Suprapubic skin (tissue), 4 donors: ENCODE measurements at regions not wholly inside any gene's neighbourhood (a gene's known extent, or its start where the extent isn't known, plus 50 kb on each side); places are given as distances from the start of the nearest gene placed in this dataset.
"Not testable (repeated sequence)": the region's sequence is repeated elsewhere in the genome, so short reads cannot be mapped to it uniquely, and the experiment has no call there.

Experiments
- DNase-seq, 2 donors: peaks; one replicate each; pipeline ENCODE4 v3.0.0-alpha.2; 2019; ENCODE audit warnings: low spot score in 2 of 2
- H3K27ac ChIP-seq: fragments of 200-600 bp; sonication (generic); one replicate; pipeline ENCODE4 v1.5.1; 2019
- H3K27me3 ChIP-seq: fragments of 200-600 bp; sonication (generic); one replicate; pipeline ENCODE4 v1.5.1; 2019
- H3K36me3 ChIP-seq: fragments of 200-600 bp; sonication (generic); one replicate; pipeline ENCODE4 v1.5.1; 2019
- H3K4me1 ChIP-seq: fragments of 200-600 bp; sonication (generic); one replicate; pipeline ENCODE4 v1.5.1; 2019
- H3K4me3 ChIP-seq: fragments of 200-600 bp; sonication (generic); one replicate; pipeline ENCODE4 v1.5.1; 2019; ENCODE audit warnings: mild to moderate bottlenecking
- H3K9me3 ChIP-seq: fragments of 200-600 bp; sonication (generic); one replicate; pipeline ENCODE4 v1.5.1; 2019
- CTCF ChIP-seq, 2 donors: fragments of 200-600 bp in 1 of 2; fragments of 450-650 bp in 1 of 2; sonication (generic) in 1 of 2; IDR thresholded peaks; one replicate each; pipeline ENCODE4 v1.5.1; 2016 to 2019; ENCODE audit warnings: antibody characterized with exemption in 2 of 2, mild to moderate bottlenecking in 1 of 2, moderate library complexity in 1 of 2
- EP300 ChIP-seq: sonication (generic); formaldehyde crosslinking; IDR thresholded peaks from one replicate; pipeline ENCODE4 v1.6.1; 2017; ENCODE audit warnings: antibody characterized with exemption
- POLR2A ChIP-seq, 2 donors: fragments of 450-650 bp; IDR thresholded peaks; one replicate each; pipeline ENCODE4 v1.6.1; 2017; ENCODE audit warnings: antibody characterized with exemption in 2 of 2, mild to moderate bottlenecking in 2 of 2, moderate library complexity in 2 of 2
- POLR2AphosphoS5 ChIP-seq, 3 donors: sonication (generic); formaldehyde crosslinking; IDR thresholded peaks; one replicate each; pipeline ENCODE4 v1.6.1; 2017; ENCODE audit warnings: antibody characterized with exemption in 3 of 3
- WGBS: methylation state at CpG from one replicate; pipeline ENCODE4 v1.1.5; 2018; 5-methylcytosine and 5-hydroxymethylcytosine counted together

- Histone ChIP-seq H3K27me3 (no peaks in the 10 kb centered on the region), H3K27ac (no peak overlapping the region), H3K9me3 (no peaks in the 10 kb centered on the region), H3K36me3 (no peaks in the 10 kb centered on the region), H3K4me3 (no peak overlapping the region), H3K4me1 (no peaks in the 10 kb centered on the region)
- no peak for TF ChIP-seq CTCF (IDR thresholded peaks at IDR 0.05)
- no peak for TF ChIP-seq EP300
- TF ChIP-seq POLR2AphosphoS5 (IDR thresholded peaks at IDR 0.05), result no peak
- no peak for TF ChIP-seq POLR2A (IDR thresholded peaks at IDR 0.05)
- no peak for DNase-seq
Observed at GRCh38 chr3:170670504-170670903, 84.6 kb upstream of the SLC7A14 start.

GRCh38 chr3:170662986-170663385 lies 77.1 kb upstream of the SLC7A14 start:
- H3K36me3 ChIP-seq, H3K27ac ChIP-seq, H3K4me1 ChIP-seq, H3K27me3 ChIP-seq, H3K4me3 ChIP-seq, H3K9me3 ChIP-seq, DNase-seq: not testable (repeated sequence)
- 97% methylated on average over 3 of the region's 3 CpGs for WGBS

- WGBS, result 57% methylated on average over 5 of the region's 5 CpGs
- no peak for DNase-seq
Observed at GRCh38 chr3:170660139-170660538, 74.3 kb upstream of the SLC7A14 start.

DNA sequence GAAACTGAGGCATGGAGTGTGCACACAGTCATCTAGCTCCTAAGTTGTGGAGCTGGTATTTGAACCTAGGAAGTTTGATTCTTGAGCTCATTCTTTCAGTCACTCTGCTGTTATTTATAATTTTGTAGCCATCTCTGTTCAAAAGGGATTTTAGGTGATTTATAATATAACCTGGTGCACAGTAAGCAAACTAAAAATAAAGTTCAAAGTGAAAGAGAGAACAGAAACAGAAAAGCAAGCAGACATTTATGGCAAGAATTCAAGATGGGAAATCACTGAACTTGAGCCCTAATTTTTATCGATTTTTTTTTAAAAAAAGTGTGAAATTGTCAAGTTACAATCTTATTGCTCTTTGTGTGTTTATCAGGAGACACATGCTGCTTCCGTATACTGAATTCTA lies 71.4 kb upstream of the SLC7A14 start:
- H3K27me3 ChIP-seq, result no peaks in the 10 kb centered on the region
- TF ChIP-seq EP300 (no peak), POLR2AphosphoS5 (IDR thresholded peaks at IDR 0.05) (no peak), POLR2A (IDR thresholded peaks at IDR 0.05) (no peak), CTCF (IDR thresholded peaks at IDR 0.05) (no peak)
- H3K4me1 ChIP-seq, result no peaks in the 10 kb centered on the region
- no peaks in the 10 kb centered on the region for H3K9me3 ChIP-seq
- no peak for DNase-seq
- no peak overlapping the region for H3K27ac ChIP-seq
- no peaks in the 10 kb centered on the region for H3K36me3 ChIP-seq
- 72% methylated on average over 2 of the region's 2 CpGs for WGBS
- H3K4me3 ChIP-seq, result no peak overlapping the region

More at GRCh38 chr3:170660139-170660538, 74.3 kb upstream of the SLC7A14 start:
- no peaks in the 10 kb centered on the region for H3K4me1 ChIP-seq
- H3K27me3 ChIP-seq, result no peaks in the 10 kb centered on the region
- no peaks in the 10 kb centered on the region for H3K36me3 ChIP-seq
- no peaks in the 10 kb centered on the region for H3K9me3 ChIP-seq
- no peak overlapping the region for H3K4me3 ChIP-seq
- no peak overlapping the region for H3K27ac ChIP-seq
- TF ChIP-seq CTCF (IDR thresholded peaks at IDR 0.05), result no peak
- no peak for TF ChIP-seq EP300
- no peak for TF ChIP-seq POLR2AphosphoS5 (IDR thresholded peaks at IDR 0.05)
- no peak for TF ChIP-seq POLR2A (IDR thresholded peaks at IDR 0.05)

DNA sequence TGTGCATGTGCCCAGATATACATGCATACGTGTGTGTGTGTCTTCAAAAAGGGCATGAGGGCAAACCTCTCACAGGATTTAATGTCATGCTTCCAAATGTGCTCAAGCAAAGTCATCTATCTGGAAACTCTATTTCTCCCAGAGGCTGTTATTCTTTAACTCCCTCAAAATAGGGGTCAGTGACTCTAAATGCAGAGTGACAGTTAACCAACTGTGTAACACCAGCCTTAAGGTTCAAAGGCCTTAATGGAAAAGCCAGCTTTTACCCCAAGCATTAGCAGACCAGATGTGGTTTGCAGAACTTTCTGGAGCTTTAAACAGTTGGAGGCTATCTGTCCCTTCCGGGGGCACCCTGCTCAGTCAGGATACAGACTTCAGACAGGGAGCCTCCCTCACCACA lies 70.4 kb upstream of the SLC7A14 start:
- 85% methylated on average over 2 of the region's 2 CpGs for WGBS
- TF ChIP-seq POLR2A (IDR thresholded peaks at IDR 0.05), result no peak

DNA sequence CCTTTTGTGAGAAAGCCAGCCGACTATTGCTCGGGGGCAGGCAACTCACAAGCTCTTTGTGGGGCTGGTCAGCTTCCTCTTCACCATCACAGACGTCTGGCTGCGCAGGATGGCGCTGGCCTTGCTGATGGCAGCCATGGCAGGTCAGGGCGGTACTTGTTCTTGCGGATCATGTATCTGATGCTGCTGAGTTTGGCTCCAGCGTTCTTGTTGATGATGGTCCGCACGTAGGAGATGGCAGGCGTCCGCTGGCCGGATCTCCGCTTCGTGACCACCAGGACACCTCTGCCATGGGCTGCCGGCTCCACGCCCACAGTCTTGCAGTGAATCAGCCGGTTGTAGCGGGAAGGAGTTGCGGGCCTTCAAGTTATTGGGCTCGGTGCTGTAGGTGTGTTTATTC lies 67.9 kb upstream of the SLC7A14 start:
- Histone ChIP-seq H3K4me3 (no peak overlapping the region), H3K36me3 (no peaks in the 10 kb centered on the region), H3K4me1 (no peaks in the 10 kb centered on the region), H3K9me3 (no peaks in the 10 kb centered on the region), H3K27ac (no peak overlapping the region), H3K27me3 (no peaks in the 10 kb centered on the region)
- TF ChIP-seq CTCF (IDR thresholded peaks at IDR 0.05), result no peak
- no peak for TF ChIP-seq POLR2AphosphoS5 (IDR thresholded peaks at IDR 0.05)
- no peak for TF ChIP-seq POLR2A (IDR thresholded peaks at IDR 0.05)
- DNase-seq, result no peak
- 92% methylated on average over 21 of the region's 21 CpGs for WGBS

More for the DNA sequence above, 70.4 kb upstream of the SLC7A14 start:
- Histone ChIP-seq H3K27ac (no peak overlapping the region), H3K36me3 (no peaks in the 10 kb centered on the region), H3K4me1 (no peaks in the 10 kb centered on the region), H3K4me3 (no peak overlapping the region), H3K27me3 (no peaks in the 10 kb centered on the region), H3K9me3 (no peaks in the 10 kb centered on the region)
- no peak for DNase-seq
